ENCODE measurements at regions not wholly inside any gene's neighbourhood (a gene's known extent, or its start where the extent isn't known, plus 50 kb on each side); places are given as distances from the start of the nearest gene placed in this dataset.

DNA sequence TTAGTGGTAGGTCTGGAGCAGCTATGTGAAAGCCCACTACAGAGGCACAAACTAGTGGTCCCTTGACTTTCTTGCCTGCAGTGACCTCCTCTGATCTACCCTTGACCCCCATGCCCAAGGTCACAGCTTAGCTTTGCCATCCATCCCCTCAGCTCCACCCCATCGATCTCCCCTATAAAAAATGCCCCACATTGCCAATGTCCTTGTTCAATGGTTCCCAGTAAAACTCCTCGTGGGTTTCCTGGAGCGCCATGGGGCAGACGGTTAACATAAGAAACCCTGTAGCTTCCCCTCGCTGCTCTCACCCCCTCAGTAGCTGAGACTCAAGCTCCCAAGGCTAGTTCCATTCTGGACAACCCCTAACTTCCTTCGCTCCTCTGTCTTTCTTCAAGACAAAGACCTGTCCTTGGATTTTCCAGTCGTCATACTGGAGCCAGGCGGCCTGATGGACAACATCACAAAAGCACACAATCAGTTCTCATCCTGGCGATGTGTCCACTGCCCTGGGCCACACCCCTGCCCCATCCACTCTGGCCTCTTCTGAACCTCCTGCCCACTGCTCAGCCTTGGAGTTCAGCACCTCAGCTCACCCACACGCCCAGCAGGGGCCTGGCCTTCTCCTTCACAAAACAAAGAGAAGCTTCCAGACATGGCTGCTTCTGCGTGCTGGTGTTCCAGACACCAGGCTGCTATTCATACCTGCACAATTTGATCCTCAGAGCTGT is 1429.3 kb downstream of the BRD1 start:
- H3K36me3 ChIP-seq (ENCODE audit: control insufficient read depth in 1 of 2, insufficient read depth in 2 of 2, low read length in 2 of 2), result no peaks in the 10 kb centered on the region
- H3K4me1 ChIP-seq (ENCODE audit: control insufficient read depth in 1 of 2, insufficient read depth in 2 of 2, low read length in 2 of 2), result no peaks in the 10 kb centered on the region
- H3K4me3 ChIP-seq (ENCODE audit: low read depth in 1 of 2, low read length in 2 of 2), result no peak overlapping the region
- no peaks in the 10 kb centered on the region for H3K9me3 ChIP-seq (ENCODE audit: control insufficient read depth in 1 of 2, low read length in 2 of 2)
- H3K27me3 ChIP-seq (ENCODE audit: control insufficient read depth in 1 of 2, insufficient read depth in 2 of 2, low read length in 2 of 2), result no peaks in the 10 kb centered on the region
- H3K9ac ChIP-seq (ENCODE audit: low read depth in 1 of 2, low read length in 2 of 2), result no peak overlapping the region
- H3K27ac ChIP-seq (ENCODE audit: low read depth, low read length), result no peak overlapping the region

GRCh38 chr22:48397531-48398180 is 1430.0 kb downstream of the BRD1 start:
- H3K4me3 ChIP-seq (ENCODE audit: low read depth in 1 of 2, low read length in 2 of 2), result no peak overlapping the region
- no peaks in the 10 kb centered on the region for H3K36me3 ChIP-seq (ENCODE audit: control insufficient read depth in 1 of 2, insufficient read depth in 2 of 2, low read length in 2 of 2)
- H3K27ac ChIP-seq (ENCODE audit: low read depth, low read length), result no peak overlapping the region
- H3K9ac ChIP-seq (ENCODE audit: low read depth in 1 of 2, low read length in 2 of 2), result no peak overlapping the region
- H3K9me3 ChIP-seq (ENCODE audit: control insufficient read depth in 1 of 2, low read length in 2 of 2), result no peaks in the 10 kb centered on the region
- H3K27me3 ChIP-seq (ENCODE audit: control insufficient read depth in 1 of 2, insufficient read depth in 2 of 2, low read length in 2 of 2), result no peaks in the 10 kb centered on the region
- no peaks in the 10 kb centered on the region for H3K4me1 ChIP-seq (ENCODE audit: control insufficient read depth in 1 of 2, insufficient read depth in 2 of 2, low read length in 2 of 2)

DNA sequence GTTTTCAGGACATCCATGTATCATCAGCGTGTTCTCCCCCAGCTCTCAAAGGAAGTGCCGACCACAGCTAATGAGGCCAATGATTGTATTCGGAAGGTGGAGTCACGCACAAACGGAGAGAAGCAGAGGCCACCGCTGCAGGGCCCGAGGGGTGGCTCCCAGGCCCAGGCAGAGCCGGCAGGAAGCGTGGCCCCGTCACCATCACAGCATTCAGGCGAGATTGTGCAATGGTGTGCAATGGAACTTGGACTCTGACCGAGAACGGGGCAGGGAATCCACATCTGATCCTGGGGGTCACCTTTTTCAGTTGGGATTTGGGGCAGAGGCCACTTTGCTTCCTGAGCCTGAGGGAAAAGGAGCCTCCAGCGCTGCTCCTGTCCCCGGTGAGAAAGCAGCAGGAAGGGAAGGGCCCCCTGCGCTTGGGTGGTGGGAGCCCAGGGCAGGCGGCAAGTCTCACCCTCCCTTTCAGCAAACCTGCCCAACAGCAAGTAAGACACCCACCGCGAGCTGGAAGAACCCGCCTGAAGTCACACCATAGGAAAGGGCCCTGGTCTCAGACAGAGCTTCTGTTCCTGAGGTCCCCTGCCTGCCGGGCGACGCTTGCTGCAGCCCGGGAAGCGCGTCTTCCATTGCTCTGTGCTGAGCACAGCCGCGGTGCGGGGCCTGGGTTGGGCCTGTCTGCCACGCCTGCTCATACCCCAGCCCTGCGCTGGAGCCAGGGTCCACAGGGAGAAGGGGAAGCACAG is 1430.7 kb downstream of the BRD1 start:
- Histone ChIP-seq H3K4me3 (ENCODE audit: low read depth in 1 of 2, low read length in 2 of 2) (no peak overlapping the region), H3K36me3 (ENCODE audit: control insufficient read depth in 1 of 2, insufficient read depth in 2 of 2, low read length in 2 of 2) (no peaks in the 10 kb centered on the region), H3K27ac (ENCODE audit: low read depth, low read length) (no peak overlapping the region), H3K9ac (ENCODE audit: low read depth in 1 of 2, low read length in 2 of 2) (no peak overlapping the region), H3K9me3 (ENCODE audit: control insufficient read depth in 1 of 2, low read length in 2 of 2) (no peaks in the 10 kb centered on the region), H3K27me3 (ENCODE audit: control insufficient read depth in 1 of 2, insufficient read depth in 2 of 2, low read length in 2 of 2) (no peaks in the 10 kb centered on the region), H3K4me1 (ENCODE audit: control insufficient read depth in 1 of 2, insufficient read depth in 2 of 2, low read length in 2 of 2) (no peaks in the 10 kb centered on the region)

DNA sequence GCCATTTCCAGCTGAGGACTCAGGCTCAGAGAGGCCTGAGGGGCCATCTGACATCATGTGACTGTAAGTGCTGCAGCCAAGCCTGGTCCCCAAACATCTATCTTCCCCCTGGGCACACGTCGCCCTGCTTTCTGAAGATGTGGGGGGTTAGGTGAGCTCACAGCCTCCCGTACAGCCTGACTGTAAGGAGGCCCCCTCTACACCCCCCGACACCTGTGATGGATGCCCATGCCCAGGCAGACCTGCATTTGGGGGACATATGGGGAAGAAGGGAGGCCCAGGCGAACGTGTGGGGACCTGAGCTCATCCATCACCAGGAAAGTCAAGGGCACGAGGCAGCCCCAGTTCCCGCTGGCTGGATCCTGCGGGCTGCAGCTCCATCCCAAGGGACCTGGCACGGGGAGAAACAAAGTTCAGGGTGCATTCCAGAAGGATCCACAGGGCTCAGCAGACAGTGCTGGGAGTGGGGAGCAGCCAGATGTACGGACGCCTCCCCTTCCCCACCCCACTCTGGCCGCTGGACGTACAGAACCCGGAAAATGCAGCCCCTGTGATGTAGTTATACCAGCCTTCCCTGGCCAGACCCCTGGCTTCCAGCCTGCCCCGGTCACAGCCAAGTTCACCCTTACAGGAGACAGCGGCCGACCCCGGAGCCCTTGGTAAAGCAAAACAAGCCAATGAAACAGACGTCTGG is 1431.4 kb downstream of the BRD1 start:
- no peak overlapping the region for H3K27ac ChIP-seq (ENCODE audit: low read depth, low read length)
- no peaks in the 10 kb centered on the region for H3K9me3 ChIP-seq (ENCODE audit: control insufficient read depth in 1 of 2, low read length in 2 of 2)
- H3K9ac ChIP-seq (ENCODE audit: low read depth in 1 of 2, low read length in 2 of 2), result no peak overlapping the region
- H3K4me1 ChIP-seq (ENCODE audit: control insufficient read depth in 1 of 2, insufficient read depth in 2 of 2, low read length in 2 of 2), result no peaks in the 10 kb centered on the region
- H3K27me3 ChIP-seq (ENCODE audit: control insufficient read depth in 1 of 2, insufficient read depth in 2 of 2, low read length in 2 of 2), result no peaks in the 10 kb centered on the region
- no peaks in the 10 kb centered on the region for H3K36me3 ChIP-seq (ENCODE audit: control insufficient read depth in 1 of 2, insufficient read depth in 2 of 2, low read length in 2 of 2)
- no peak overlapping the region for H3K4me3 ChIP-seq (ENCODE audit: low read depth in 1 of 2, low read length in 2 of 2)

- H3K27ac ChIP-seq (ENCODE audit: low read depth, low read length), result no peak overlapping the region
- H3K36me3 ChIP-seq (ENCODE audit: control insufficient read depth in 1 of 2, insufficient read depth in 2 of 2, low read length in 2 of 2), result no peaks in the 10 kb centered on the region
These were observed 1432.5 kb downstream of the BRD1 start for GRCh38 chr22:48395201-48395600.

GRCh38 chr22:48394787-48395186 is 1432.9 kb downstream of the BRD1 start:
- Histone ChIP-seq H3K27me3 (ENCODE audit: control insufficient read depth in 1 of 2, insufficient read depth in 2 of 2, low read length in 2 of 2) (no peaks in the 10 kb centered on the region), H3K9me3 (ENCODE audit: control insufficient read depth in 1 of 2, low read length in 2 of 2) (no peaks in the 10 kb centered on the region), H3K36me3 (ENCODE audit: control insufficient read depth in 1 of 2, insufficient read depth in 2 of 2, low read length in 2 of 2) (no peaks in the 10 kb centered on the region), H3K27ac (ENCODE audit: low read depth, low read length) (no peak overlapping the region), H3K4me1 (ENCODE audit: control insufficient read depth in 1 of 2, insufficient read depth in 2 of 2, low read length in 2 of 2) (no peaks in the 10 kb centered on the region), H3K4me3 (ENCODE audit: low read depth in 1 of 2, low read length in 2 of 2) (no peak overlapping the region), H3K9ac (ENCODE audit: low read depth in 1 of 2, low read length in 2 of 2) (no peak overlapping the region)

More at GRCh38 chr22:48395201-48395600, 1432.5 kb downstream of the BRD1 start:
- Histone ChIP-seq H3K4me3 (ENCODE audit: low read depth in 1 of 2, low read length in 2 of 2) (no peak overlapping the region), H3K4me1 (ENCODE audit: control insufficient read depth in 1 of 2, insufficient read depth in 2 of 2, low read length in 2 of 2) (no peaks in the 10 kb centered on the region), H3K9ac (ENCODE audit: low read depth in 1 of 2, low read length in 2 of 2) (no peak overlapping the region), H3K27me3 (ENCODE audit: control insufficient read depth in 1 of 2, insufficient read depth in 2 of 2, low read length in 2 of 2) (no peaks in the 10 kb centered on the region), H3K9me3 (ENCODE audit: control insufficient read depth in 1 of 2, low read length in 2 of 2) (no peaks in the 10 kb centered on the region)

DNA sequence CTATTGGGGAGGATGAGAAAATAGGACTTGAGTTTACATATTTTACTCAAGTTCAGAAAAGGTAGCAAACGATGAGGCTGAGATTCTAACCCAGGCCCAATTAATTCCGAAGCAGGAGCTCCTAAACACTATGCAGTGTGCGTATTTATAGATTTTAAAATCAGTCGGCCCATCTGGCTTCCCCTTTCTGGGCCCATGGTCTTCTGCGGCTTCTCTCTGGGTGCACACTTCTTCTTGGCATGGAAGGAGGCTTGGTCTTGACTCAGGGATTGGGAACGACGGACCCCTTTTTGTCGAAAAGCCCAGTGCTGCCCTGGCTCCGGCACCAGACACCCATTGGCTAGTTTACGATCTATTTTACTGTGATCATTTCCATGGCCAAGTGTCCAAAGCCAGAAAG is 1433.8 kb downstream of the BRD1 start:
- Histone ChIP-seq H3K4me3 (ENCODE audit: low read depth in 1 of 2, low read length in 2 of 2) (no peak overlapping the region), H3K9me3 (ENCODE audit: control insufficient read depth in 1 of 2, low read length in 2 of 2) (no peaks in the 10 kb centered on the region), H3K4me1 (ENCODE audit: control insufficient read depth in 1 of 2, insufficient read depth in 2 of 2, low read length in 2 of 2) (no peaks in the 10 kb centered on the region), H3K27me3 (ENCODE audit: control insufficient read depth in 1 of 2, insufficient read depth in 2 of 2, low read length in 2 of 2) (no peaks in the 10 kb centered on the region), H3K9ac (ENCODE audit: low read depth in 1 of 2, low read length in 2 of 2) (no peak overlapping the region), H3K36me3 (ENCODE audit: control insufficient read depth in 1 of 2, insufficient read depth in 2 of 2, low read length in 2 of 2) (no peaks in the 10 kb centered on the region), H3K27ac (ENCODE audit: low read depth, low read length) (no peak overlapping the region)

DNA sequence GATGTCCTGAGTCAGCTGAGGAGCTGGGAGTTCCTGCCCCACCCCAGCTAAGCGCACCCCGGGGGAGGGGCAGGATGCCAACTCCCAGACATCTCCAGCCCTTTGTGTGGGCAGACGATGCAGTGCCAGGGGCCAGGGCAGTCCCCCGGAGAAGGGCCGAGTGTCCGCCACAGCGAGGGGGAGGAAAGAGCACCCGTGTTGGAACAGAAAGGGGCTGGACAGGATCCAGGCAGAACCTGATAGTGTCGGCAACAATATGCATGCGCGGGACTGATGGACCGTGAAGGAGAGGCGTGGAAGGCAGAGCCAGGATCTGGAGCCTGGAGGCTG is 1434.7 kb downstream of the BRD1 start:
- H3K4me3 ChIP-seq (ENCODE audit: low read depth in 1 of 2, low read length in 2 of 2), result no peak overlapping the region
- H3K9me3 ChIP-seq (ENCODE audit: control insufficient read depth in 1 of 2, low read length in 2 of 2), result no peaks in the 10 kb centered on the region
- no peaks in the 10 kb centered on the region for H3K27me3 ChIP-seq (ENCODE audit: control insufficient read depth in 1 of 2, insufficient read depth in 2 of 2, low read length in 2 of 2)
- H3K36me3 ChIP-seq (ENCODE audit: control insufficient read depth in 1 of 2, insufficient read depth in 2 of 2, low read length in 2 of 2), result no peaks in the 10 kb centered on the region
- no peaks in the 10 kb centered on the region for H3K4me1 ChIP-seq (ENCODE audit: control insufficient read depth in 1 of 2, insufficient read depth in 2 of 2, low read length in 2 of 2)
- H3K27ac ChIP-seq (ENCODE audit: low read depth, low read length), result no peak overlapping the region
- no peak overlapping the region for H3K9ac ChIP-seq (ENCODE audit: low read depth in 1 of 2, low read length in 2 of 2)

DNA sequence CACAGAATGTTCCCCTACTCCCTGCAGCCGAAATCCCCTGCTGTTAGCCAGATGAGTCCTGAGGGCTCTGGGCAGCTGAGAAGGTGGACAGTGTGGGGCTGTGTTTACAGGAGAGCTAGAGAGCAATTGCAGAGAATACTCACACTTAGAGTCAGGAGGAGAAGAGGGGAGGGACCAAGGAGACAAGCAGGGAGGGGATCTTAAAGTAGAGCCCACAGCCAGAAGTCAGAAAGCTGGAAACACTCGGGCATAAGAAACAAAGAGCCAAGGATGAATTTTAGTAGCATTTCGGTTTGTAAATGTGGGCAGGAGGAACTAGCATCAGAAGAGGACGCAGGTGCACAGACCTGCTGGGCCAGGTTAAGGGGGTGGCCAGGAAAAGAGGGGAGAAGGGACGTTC is 1435.9 kb downstream of the BRD1 start:
- no peak overlapping the region for H3K27ac ChIP-seq (ENCODE audit: low read depth, low read length)
- no peak overlapping the region for H3K4me3 ChIP-seq (ENCODE audit: low read depth in 1 of 2, low read length in 2 of 2)
- H3K4me1 ChIP-seq (ENCODE audit: control insufficient read depth in 1 of 2, insufficient read depth in 2 of 2, low read length in 2 of 2), result no peaks in the 10 kb centered on the region
- H3K9me3 ChIP-seq (ENCODE audit: control insufficient read depth in 1 of 2, low read length in 2 of 2), result no peaks in the 10 kb centered on the region
- no peaks in the 10 kb centered on the region for H3K27me3 ChIP-seq (ENCODE audit: control insufficient read depth in 1 of 2, insufficient read depth in 2 of 2, low read length in 2 of 2)
- no peaks in the 10 kb centered on the region for H3K36me3 ChIP-seq (ENCODE audit: control insufficient read depth in 1 of 2, insufficient read depth in 2 of 2, low read length in 2 of 2)
- no peak overlapping the region for H3K9ac ChIP-seq (ENCODE audit: low read depth in 1 of 2, low read length in 2 of 2)

DNA sequence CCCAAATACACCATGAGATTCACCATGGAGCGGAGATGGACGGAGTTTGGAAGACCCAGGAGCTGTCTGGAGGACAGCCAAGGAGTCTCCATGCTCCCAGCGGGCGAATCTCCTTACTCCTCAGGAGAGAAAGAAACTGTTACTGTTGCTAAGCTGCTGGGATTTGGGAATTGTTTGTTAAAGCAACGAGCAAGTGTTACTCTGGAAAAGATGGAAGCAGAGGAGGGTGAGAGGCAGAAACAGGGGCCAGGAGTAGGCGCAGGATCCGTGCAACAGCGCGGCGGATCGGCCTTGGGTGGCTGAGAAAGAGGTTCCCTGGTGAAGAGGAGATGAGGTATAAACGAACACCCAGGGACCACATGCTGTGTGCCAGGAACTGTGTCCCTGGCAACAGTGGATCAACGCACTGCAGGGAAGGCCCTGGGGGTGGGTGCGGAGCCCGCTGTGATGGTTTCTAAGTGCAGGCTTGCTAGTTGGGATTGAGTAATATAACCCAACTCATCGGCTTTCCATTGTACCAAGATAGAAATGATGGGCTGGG is 1436.4 kb downstream of the BRD1 start:
- Histone ChIP-seq H3K36me3 (ENCODE audit: control insufficient read depth in 1 of 2, insufficient read depth in 2 of 2, low read length in 2 of 2) (no peaks in the 10 kb centered on the region), H3K4me1 (ENCODE audit: control insufficient read depth in 1 of 2, insufficient read depth in 2 of 2, low read length in 2 of 2) (no peaks in the 10 kb centered on the region), H3K4me3 (ENCODE audit: low read depth in 1 of 2, low read length in 2 of 2) (no peak overlapping the region), H3K27me3 (ENCODE audit: control insufficient read depth in 1 of 2, insufficient read depth in 2 of 2, low read length in 2 of 2) (no peaks in the 10 kb centered on the region), H3K27ac (ENCODE audit: low read depth, low read length) (no peak overlapping the region), H3K9ac (ENCODE audit: low read depth in 1 of 2, low read length in 2 of 2) (no peak overlapping the region), H3K9me3 (ENCODE audit: control insufficient read depth in 1 of 2, low read length in 2 of 2) (no peaks in the 10 kb centered on the region)

Measured in duodenal mucosa (tissue), 2 donors.